ENCODE measurements at regions not wholly inside any gene's neighbourhood (a gene's known extent, or its start where the extent isn't known, plus 50 kb on each side); places are given as distances from the start of the nearest gene placed in this dataset.

- TF ChIP-seq RAD21 (IDR thresholded peaks at IDR 0.05; ENCODE audit: low read depth) (no peak), EZH2phosphoT487 (IDR thresholded peaks at IDR 0.05; ENCODE audit: borderline replicate concordance) (no peak)
- CTCF ChIA-PET = no interaction called here
- Histone ChIP-seq H4K20me1 (ENCODE audit: insufficient read depth) (no peaks in the 10 kb centered on the region), H3K36me3 (ENCODE audit: control insufficient read depth in 1 of 2, insufficient read depth in 2 of 2, low read length in 2 of 2) (no peaks in the 10 kb centered on the region), H3K4me3 (replicated peaks in 1 of 2; ENCODE audit: low read depth in 1 of 2, low read length in 2 of 2) (no peak overlapping the region), H3K4me1 (ENCODE audit: control insufficient read depth in 1 of 2, insufficient read depth in 2 of 2, low read length in 2 of 2) (no peaks in the 10 kb centered on the region), H3K27me3 (ENCODE audit: insufficient read depth, low read length) (no peaks in the 10 kb centered on the region), H3K9me3 (ENCODE audit: control insufficient read depth in 1 of 2, insufficient read depth in 1 of 2, low read depth in 1 of 2, low read length in 2 of 2) (peaks cover 0 to 24% of the 10 kb centered on the region in 2 experiments; a peak in 2 of 4 replicates), H3K79me2 (ENCODE audit: insufficient read depth, low read length) (no peaks in the 10 kb centered on the region), H3K9ac (ENCODE audit: low read length) (no peak overlapping the region), H3K4me2 (ENCODE audit: low read length) (no peak overlapping the region), H2AFZ (ENCODE audit: low read depth, low read length, poor library complexity, severe bottlenecking) (no peak overlapping the region), H3K27ac (ENCODE audit: low read depth, low read length) (no peak overlapping the region), H3K9me2 (ENCODE audit: insufficient read depth) (no peaks in the 10 kb centered on the region)
- intact Hi-C loops (cut with micrococcal nuclease) = no loop called here
- ATAC-seq = no peak
- no peak for DNase-seq (ENCODE audit: low read depth, low spot score)
- RAD21 ChIA-PET (ENCODE audit: low non-redundant PET in 1 of 2, low total read pairs in 2 of 2, uncharacterized antibody in 2 of 2, unreplicated experiment in 2 of 2) = no interaction called here
- BruUV-seq (replicated peaks) = no TSS peak
- POLR2A ChIA-PET = no interaction called here
Measured at GRCh38 chr16:35310999-35311398, 1851.6 kb downstream of the TP53TG3F start.

- BruUV-seq (replicated peaks) = no TSS peak
- Histone ChIP-seq H3K79me2 (ENCODE audit: insufficient read depth, low read length) (no peaks in the 10 kb centered on the region), H3K4me3 (replicated peaks in 1 of 2; ENCODE audit: low read depth in 1 of 2, low read length in 2 of 2) (no peak overlapping the region), H3K4me1 (ENCODE audit: control insufficient read depth in 1 of 2, insufficient read depth in 2 of 2, low read length in 2 of 2) (no peaks in the 10 kb centered on the region), H3K4me2 (ENCODE audit: low read length) (no peak overlapping the region), H3K27ac (ENCODE audit: low read depth, low read length) (no peak overlapping the region), H2AFZ (ENCODE audit: low read depth, low read length, poor library complexity, severe bottlenecking) (no peak overlapping the region), H3K9me2 (ENCODE audit: insufficient read depth) (no peaks in the 10 kb centered on the region), H3K36me3 (ENCODE audit: control insufficient read depth in 1 of 2, insufficient read depth in 2 of 2, low read length in 2 of 2) (no peaks in the 10 kb centered on the region), H3K27me3 (ENCODE audit: insufficient read depth, low read length) (no peaks in the 10 kb centered on the region), H3K9ac (ENCODE audit: low read length) (no peak overlapping the region), H3K9me3 (ENCODE audit: control insufficient read depth in 1 of 2, insufficient read depth in 1 of 2, low read depth in 1 of 2, low read length in 2 of 2) (peaks cover 0 to 25% of the 10 kb centered on the region in 2 experiments; a peak in 2 of 4 replicates), H4K20me1 (ENCODE audit: insufficient read depth) (no peaks in the 10 kb centered on the region)
- POLR2A ChIA-PET = no interaction called here
- ATAC-seq (no peak), DNase-seq (ENCODE audit: low read depth, low spot score) (no peak)
- TF ChIP-seq SIN3A (IDR thresholded peaks at IDR 0.05; ENCODE audit: low read depth) (no peak), JUND (IDR thresholded peaks at IDR 0.05) (no peak), ZBTB33 (IDR thresholded peaks at IDR 0.05; ENCODE audit: extremely low read depth, insufficient replicate concordance, low read length) (no peak), EGR1 (IDR thresholded peaks at IDR 0.05; ENCODE audit: low read depth) (no peak), TCF7L2 (IDR thresholded peaks at IDR 0.05; ENCODE audit: borderline replicate concordance, extremely low read depth, insufficient read depth, insufficient read length) (no peak), EZH2phosphoT487 (IDR thresholded peaks at IDR 0.05; ENCODE audit: borderline replicate concordance) (no peak), EZH2 (IDR thresholded peaks at IDR 0.05) (no peak), ZFX (IDR thresholded peaks at IDR 0.05) (no peak), CEBPB (IDR thresholded peaks at IDR 0.05; ENCODE audit: low read depth) (no peak), YY1 (IDR thresholded peaks at IDR 0.05; ENCODE audit: extremely low read depth, insufficient replicate concordance, low read depth, low read length) (no peak), REST (IDR thresholded peaks at IDR 0.05; ENCODE audit: low read depth) (no peak)
- RAD21 ChIA-PET (ENCODE audit: low non-redundant PET in 1 of 2, low total read pairs in 2 of 2, uncharacterized antibody in 2 of 2, unreplicated experiment in 2 of 2) = no interaction called here
- intact Hi-C loops (cut with micrococcal nuclease) = no loop called here
- CTCF ChIA-PET = no interaction called here
Measured at GRCh38 chr16:35311475-35311874, 1852.1 kb downstream of the TP53TG3F start.

All from HCT116 (cell line).